Stimulated activated CD4-positive, alpha-beta T cell treated with anti-CD3 and anti-CD28 coated beads, Interleukin-12 subunit alpha, Interleukin-12 subunit beta, amount 100 ng/mL, for 48 hours (primary cell): ENCODE measurements at regions not wholly inside any gene's neighbourhood (a gene's known extent, or its start where the extent isn't known, plus 50 kb on each side); places are given as distances from the start of the nearest gene placed in this dataset.
"Not testable (repeated sequence)": the region's sequence is repeated elsewhere in the genome, so short reads cannot be mapped to it uniquely, and the experiment has no call there.

Experiments used
- DNase-seq, 3 donors: peaks; one replicate each; pipeline ENCODE4 v3.0.0-alpha.2; 2020; ENCODE audit warnings: low read depth in 2 of 3, low spot score in 1 of 3

DNA sequence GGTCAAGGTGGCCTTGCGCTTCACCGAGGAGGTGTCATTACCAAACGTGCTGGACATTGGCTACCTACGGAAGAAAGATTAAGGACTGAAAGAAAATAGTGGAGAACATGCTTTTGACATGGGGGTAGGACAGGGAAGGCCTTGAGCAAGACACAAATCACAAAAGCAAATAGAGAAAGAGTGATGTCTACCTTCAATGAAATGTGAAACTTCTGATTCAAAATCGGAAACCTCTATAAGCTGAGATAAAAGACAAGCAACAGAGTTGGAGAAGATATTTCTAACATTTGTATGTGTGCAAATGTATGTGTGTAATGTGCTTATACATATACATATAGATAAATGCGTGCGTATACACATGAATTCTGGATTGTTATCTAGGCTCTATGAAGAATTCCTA lies 89.5 kb upstream of the PLGLB2 start:
- not testable (repeated sequence) for DNase-seq

- not testable (repeated sequence) for DNase-seq
Observed at GRCh38 chr2:87658976-87659375, 88.9 kb upstream of the PLGLB2 start.

DNA sequence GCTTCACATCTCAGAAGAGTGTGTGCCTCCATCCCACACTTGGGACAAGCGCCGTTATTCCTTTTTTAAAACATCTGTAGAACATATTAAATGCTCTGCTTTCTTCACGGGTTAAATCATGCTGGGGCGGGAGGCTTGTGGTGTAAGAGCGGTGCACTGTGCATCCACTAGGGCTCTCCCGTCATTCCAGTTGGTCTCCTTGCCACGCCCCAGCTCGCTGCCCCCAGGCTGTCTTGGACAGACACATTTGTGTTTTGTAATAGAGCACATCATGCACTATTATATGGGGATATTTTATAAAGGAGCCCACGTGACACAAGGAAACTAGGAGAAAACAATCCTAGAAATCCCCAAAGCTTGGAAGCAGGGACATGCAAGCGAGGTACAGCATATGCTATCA lies 87.7 kb upstream of the PLGLB2 start:
- not testable (repeated sequence) for DNase-seq

DNA sequence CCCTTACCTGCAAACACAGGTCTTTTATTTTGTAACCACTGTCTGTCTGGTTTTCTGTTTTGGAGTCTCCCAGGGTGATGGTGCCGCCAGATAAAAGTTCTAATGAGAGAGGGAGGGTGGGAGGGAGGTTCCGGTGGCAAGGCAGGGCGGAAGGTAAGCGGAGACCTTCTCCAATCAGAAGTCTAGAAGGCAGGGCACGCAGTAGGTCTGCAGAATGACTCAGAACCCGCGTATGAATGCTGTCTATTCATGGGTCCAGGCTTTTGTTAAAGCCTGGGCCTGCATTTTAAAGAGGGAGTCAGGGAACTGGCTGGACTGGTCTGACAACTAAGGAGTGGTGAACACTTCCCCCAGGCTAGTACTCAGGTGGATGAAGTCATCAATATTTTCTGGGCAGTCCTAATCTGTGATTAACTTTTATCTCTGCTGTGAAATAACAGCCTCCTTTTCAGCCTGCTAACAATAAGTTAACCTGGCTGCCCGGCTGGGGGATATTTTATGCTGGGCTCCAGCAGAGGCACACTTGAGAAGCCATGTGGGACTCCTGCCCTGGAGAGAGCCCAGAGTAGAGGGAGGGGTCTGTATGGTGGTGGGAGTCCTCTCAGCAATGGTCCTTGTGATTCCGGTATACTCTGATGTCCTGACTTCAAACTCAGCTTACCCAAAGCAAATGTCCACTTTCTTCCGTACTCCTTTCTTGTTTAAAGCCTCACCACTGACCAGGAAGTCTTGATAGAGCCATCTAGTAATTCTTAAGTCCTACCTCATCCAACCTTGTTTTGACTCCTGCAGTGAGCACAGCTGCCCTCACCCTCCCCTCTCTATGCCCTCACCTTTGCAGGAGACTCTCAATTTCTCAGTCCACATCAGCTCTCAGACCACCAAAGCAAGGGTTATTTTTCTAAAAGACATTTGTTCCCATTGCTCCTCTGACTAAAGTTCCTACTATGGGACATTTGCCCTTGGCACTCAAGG lies 85.3 kb upstream of the PLGLB2 start:
- not testable (repeated sequence) for DNase-seq

GRCh38 chr2:87663347-87663746 lies 84.5 kb upstream of the PLGLB2 start:
- DNase-seq: not testable (repeated sequence)

DNA sequence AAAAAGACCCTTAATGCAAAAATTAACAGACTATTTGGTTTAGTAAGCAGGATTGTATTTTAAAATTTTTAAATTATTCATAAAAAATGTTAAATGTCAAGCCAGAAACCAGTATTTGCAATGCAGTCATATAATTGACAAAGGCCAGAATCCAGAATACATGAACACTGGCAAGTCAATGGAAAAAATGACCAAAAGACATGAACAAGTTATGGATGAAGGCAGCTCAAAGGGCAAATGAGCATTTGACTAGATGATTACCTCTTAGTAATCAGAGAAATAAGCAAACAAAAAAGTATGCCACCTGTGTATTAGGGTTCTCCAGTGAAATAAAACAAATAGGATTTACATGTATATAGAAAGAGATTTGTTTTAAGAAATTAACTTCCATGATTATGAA lies 80.9 kb upstream of the PLGLB2 start:
- DNase-seq: not testable (repeated sequence)

DNA sequence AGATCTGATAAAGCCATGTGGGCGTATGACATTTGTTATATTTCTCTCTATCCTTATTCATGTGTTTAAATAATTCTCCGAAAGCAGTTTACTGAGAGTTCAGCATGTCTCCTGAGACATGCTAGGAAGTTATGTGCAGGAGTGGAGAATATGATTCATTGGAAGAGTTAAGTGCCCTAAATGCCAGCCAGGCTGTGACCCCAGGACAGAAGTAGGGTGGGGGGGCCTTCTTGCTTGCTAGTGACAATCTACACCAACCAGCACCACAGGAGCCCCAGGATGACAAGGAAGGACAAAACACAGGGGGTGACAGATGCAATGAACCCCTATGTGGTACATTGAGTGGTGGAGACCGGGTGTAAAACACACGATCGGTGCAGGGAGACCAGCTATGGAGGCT lies 79.5 kb upstream of the PLGLB2 start:
- not testable (repeated sequence) for DNase-seq

DNA sequence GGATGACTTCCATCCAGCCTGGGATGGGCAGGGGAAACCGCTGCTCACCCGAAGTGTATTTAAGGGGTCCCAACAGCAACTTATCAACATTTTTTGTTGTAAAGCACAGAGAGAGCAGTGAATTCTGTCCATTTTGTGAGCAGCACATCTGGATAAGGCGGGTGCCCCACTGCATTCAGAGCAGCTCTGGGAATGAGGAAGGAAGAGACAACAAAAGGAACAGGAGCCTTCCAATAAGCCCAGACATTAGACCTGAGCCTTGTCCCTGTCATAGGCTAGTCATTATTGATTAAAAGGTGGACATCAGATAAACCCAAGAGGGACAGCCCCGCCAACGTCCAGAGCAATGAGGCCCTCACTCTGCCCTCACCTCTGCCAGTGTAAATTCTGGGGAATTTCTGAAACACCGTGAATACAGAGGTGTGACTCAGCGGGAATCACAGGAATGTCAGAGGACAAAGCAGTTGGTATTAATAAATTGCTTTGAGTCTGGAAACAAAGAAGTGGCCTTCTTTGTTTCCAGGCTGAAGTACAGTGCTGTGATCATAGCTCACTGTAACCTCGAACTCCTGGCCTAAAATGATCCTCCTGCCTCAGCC lies 78.2 kb upstream of the PLGLB2 start:
- DNase-seq: not testable (repeated sequence)

- not testable (repeated sequence) for DNase-seq
Observed at GRCh38 chr2:87672404-87672803, 75.5 kb upstream of the PLGLB2 start.

DNA sequence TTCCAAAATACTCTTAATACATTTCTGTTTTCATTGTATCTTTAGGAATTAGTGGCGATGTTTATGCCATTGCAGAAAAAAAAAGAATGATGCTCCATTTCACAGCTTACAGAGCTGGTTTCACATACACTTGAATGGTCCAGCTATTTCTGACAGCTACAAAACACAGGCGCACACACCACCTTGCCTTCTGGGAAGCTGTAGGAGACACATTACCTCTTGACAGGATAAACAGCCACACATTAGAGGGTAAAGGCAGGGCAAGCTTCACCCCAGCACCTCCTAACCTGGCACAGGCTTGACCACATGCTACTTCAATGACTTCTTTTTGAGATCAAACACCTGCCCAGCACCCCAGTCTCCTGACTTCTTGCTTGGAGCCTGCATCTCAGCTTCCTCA lies 73.2 kb upstream of the PLGLB2 start:
- not testable (repeated sequence) for DNase-seq

DNA sequence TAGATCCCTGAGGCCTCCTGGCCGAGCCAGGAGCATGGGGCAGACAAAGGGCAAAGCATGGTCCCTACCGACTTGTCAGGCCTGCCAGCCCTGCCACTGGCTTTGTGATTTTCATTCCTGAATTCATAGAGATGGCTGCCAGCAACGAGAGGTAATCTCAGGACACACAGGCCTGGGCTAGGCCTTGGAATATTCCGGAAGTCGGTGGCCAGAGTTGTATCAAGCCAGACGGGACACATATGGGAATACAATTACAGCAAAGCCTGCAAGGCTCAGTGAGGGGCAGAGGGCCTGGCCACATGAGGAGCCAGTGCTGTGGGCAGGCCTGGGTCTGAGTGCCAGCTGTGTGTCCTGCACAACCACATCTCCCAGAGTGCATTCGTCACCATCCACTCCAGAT lies 72.4 kb upstream of the PLGLB2 start:
- DNase-seq: not testable (repeated sequence)

- not testable (repeated sequence) for DNase-seq
Observed at GRCh38 chr2:87677421-87677923, 70.4 kb upstream of the PLGLB2 start.

DNA sequence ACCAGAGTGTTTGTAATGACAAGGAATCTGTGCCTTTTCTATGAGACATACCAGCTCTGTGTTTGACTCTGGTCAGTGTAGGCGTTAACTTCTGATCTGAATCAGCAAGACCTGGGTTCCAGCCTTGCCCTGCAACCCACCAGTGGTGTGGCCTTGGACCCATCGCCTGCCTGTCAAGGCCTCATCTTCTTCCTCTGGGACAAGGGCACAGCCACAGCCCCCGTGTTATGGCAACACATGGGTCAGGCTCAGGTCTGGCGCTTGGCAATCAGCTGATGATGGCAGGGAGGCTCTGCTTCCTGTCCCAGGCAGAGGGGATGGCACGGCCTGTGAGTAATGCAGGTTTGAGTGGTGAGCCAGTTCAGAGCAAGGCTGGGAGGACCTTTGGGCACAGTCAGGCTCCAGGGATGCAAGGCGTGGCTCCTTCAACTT lies 69.1 kb upstream of the PLGLB2 start:
- DNase-seq: not testable (repeated sequence)

DNA sequence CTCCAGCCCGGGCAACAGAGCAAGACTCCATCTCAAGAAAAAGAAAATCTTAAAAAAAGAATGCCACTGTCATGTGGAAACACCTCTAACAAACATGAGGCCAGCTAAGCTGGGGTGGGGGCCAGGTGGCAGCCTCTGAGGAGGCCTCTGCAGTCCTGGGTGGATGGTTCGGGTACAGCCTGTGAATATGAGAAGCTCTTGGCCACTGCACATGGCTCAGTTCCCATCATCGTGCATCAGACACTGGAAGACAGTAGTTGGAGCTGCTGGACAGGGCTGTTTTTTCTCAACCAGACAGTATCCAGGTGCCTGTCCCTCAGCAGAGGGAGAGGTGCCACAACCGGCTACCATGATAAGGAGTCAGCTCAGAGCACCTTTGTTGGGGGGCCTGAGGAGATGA lies 67.9 kb upstream of the PLGLB2 start:
- DNase-seq: not testable (repeated sequence)

- not testable (repeated sequence) for DNase-seq
Observed at GRCh38 chr2:87680691-87681090, 67.2 kb upstream of the PLGLB2 start.

- DNase-seq: not testable (repeated sequence)
Observed at GRCh38 chr2:87683451-87683850, 64.4 kb upstream of the PLGLB2 start.

DNA sequence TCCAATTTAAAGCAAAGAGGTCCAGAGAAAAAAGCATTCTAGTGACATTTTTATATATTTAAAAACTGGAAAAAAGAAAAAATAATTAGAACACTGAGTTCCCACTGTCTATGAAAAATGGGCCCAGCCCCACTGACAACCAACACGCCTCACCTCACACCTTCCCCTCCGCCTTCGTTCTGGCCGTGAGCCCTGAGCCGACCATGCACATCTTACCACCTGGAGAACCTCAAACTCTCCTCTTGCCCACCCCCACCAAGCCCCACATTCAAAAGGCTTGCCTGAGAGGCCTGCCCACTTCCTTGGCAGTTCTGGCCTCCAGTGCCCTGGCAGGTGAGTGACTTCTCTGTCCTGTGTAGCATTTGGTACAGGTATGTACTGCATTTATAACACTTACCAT lies 63.9 kb upstream of the PLGLB2 start:
- DNase-seq: not testable (repeated sequence)

DNA sequence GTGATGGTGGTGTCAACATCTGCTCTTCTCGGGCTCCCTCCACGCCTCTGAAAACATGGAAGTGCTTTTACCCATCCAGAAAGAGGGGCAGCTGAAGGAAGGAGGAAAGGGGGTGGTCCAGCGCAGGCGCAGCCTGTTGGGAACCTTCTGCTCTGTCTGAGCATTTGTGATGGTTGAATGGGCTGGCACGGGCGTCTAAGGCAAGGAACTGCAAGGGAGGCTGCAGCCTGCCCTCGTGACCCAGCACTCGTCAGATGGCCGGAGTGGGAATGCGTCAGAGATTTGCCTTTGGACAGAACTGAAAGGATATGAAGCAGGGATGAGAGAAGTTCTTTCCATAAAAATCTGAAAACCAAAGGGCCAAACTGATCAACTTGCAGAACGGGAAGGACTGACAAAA lies 62.3 kb upstream of the PLGLB2 start:
- DNase-seq: not testable (repeated sequence)

DNA sequence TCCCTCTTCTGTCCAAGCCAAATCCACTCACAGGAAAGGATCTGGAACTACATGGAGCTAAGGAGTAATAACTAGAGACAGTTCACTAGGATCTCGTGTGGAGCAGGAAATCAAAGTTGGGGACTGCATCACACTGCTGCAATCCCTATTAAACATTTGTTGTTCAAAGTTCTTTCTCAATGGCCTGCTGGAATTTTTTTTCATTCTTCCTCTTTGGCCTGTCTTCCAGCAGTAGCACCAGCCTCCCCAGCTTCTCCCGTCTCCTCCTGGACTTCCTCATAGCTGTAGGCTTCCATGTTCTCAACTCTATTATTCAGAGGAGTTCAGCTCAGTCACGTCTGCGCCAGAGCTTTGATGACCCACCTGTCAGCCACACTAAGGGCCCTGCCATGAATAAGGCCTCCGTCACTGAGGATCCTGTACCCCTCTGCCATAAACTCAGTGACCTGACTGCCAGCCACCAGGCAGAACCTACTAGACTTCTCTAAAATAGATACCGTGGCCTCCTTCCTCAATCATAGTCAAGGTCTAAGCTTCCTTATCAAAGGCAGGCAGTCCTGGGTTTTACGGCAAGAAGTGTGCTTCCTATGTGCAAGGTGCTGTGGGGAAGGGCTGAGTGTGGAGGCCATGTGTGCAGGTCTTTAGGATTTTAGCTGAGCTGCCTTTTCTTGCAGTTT lies 60.9 kb upstream of the PLGLB2 start:
- DNase-seq: not testable (repeated sequence)

DNA sequence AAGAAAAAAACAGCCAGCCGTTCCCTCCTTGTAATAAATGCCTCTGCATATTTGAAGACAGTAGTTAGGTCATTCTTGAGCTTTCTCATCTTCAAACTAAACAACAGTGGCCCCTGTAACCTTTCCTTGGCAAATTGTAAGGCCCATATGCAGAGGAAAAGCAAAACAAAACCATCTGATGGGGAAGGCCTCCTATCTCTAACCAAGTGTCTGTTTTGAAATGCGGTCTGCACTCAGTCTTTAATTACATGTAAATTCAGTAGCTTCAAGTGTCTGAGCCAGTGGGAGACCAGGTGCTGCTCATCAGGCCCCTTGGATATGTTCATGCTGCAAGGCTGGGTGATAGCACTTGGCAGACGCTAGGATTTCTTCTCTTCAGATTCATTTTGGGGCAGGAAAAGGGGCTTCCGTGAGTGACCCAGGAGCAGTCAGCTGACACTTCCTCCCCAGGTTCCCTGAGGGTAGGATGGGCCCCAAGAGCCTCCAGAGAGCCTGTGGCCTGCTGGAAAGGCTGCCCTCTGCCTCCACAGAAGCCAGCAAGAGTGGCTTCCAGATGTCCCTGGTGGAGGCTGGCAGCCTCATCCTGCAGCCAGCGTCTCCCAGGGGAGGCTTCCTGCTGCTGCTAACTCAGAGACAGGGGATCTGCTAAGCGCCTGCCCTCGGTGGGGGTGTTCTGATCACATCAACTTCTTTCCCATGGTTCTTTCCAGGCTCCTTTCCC lies 60.2 kb upstream of the PLGLB2 start:
- DNase-seq: not testable (repeated sequence)
